ENCODE measurements at regions not wholly inside any gene's neighbourhood (a gene's known extent, or its start where the extent isn't known, plus 50 kb on each side); places are given as distances from the start of the nearest gene placed in this dataset.

DNA sequence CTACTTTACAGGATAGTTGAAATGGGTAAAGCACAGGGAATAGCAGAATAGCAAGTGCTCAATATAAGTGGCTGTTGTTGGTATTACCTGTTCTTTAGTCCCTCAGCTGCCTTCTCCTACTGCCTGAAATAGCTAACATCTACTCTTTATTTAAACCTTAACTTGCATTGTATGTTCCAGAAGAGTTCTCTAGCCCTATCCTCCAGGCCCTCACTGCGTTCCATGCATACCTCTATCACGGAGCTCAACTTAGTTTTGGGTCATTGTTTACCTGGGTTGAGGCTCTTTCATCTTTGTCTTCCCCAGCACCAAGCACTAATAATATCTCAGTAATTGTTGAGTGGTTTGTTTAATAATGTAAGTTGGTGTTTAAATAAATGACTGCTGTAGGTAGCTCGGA, 242.2 kb upstream of the FANCL start:
- TF ChIP-seq ZNF274 (IDR thresholded peaks at IDR 0.05; ENCODE audit: low read depth, low read length) (no peak), SUZ12 (IDR thresholded peaks at IDR 0.05; ENCODE audit: extremely low read depth, insufficient read depth, insufficient read length) (no peak)
